GM19397 (cell line): ENCODE measurements at regions not wholly inside any gene's neighbourhood (a gene's known extent, or its start where the extent isn't known, plus 50 kb on each side); places are given as distances from the start of the nearest gene placed in this dataset.

Experiments used
- ATAC-seq: cut with Tn5 transposase; IDR thresholded peaks from one replicate; pipeline ENCODE4 v1.9.1; 2021; ENCODE audit warnings: mild to moderate bottlenecking, moderate library complexity; ENCODE audit not compliant: unreplicated experiment

DNA sequence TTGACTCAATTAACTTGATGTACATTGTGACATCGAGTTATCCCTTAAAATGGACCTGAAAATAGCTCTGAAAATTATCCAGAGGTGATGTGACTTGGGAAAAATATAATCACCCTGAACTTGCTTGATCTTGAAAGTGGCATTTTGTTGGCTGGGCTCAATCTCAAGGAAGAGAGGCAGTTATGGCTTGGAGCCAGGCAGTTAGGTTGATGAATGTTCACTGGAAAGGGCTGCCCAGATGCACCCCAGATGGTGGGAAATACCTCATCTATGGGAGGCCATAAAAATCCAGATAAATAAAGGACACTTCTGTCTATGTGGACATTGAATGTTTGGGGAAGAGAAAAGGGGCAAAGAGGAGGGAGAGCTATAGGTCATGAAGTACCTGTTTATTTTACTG is 55.7 kb upstream of the OR5AN1 start:
- no peak for ATAC-seq

DNA sequence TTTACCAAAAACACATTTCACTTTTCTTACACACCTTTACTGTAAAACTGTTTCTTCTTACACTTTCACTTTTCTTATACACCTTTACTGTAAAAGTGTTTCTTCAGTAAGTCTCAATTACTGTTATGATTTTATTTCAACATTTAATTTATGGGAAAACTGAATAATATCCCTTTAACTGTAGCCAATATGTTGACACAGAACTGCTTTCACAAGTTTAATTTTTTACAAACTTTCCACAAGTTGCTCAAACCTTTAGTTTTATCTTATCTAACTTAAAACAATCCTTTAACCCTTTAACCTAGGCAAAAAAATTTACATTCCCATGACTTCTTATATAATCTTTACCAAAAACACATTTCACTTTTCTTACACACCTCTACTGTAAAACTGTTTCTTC is 63.3 kb upstream of the OR5AN1 start:
- no peak for ATAC-seq

DNA sequence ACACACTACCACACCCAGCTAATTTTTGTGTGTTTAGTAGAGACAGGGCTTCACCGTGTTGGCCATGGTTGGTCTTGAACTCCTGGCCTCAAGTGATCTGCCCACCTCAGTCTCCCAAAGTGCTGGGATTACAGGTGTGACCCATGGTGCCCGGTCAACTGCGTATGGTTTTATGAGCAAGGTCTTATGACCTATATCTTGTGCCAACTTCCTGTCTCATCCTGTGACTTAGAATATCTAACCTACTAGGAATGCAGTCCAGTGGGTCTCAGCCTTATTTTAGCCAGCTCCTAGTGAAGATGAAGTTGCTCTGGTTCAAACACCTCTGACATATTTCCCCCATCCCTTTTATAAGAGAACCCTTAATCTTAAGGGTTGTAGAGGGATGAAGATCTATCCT is 66.1 kb upstream of the OR5AN1 start:
- ATAC-seq: no peak

DNA sequence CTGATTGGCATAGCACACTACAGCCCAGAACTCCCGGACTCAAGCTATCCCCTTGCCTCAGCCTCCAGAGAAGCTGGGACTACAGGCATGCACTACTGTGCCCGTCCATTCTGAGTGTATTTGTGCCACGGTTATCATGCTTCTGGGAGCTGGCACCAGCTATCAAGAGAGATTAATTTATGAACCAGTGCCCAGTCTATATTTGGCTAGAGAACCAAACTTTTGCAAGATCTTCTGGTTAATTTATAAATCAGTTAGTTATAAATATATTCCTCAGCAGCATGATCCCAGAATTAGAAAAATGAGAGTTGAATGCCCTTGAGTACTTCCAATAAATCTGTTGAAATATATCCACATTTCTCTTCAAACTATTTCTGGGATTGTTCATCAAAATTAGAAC is 67.5 kb upstream of the OR5AN1 start:
- ATAC-seq: no peak

DNA sequence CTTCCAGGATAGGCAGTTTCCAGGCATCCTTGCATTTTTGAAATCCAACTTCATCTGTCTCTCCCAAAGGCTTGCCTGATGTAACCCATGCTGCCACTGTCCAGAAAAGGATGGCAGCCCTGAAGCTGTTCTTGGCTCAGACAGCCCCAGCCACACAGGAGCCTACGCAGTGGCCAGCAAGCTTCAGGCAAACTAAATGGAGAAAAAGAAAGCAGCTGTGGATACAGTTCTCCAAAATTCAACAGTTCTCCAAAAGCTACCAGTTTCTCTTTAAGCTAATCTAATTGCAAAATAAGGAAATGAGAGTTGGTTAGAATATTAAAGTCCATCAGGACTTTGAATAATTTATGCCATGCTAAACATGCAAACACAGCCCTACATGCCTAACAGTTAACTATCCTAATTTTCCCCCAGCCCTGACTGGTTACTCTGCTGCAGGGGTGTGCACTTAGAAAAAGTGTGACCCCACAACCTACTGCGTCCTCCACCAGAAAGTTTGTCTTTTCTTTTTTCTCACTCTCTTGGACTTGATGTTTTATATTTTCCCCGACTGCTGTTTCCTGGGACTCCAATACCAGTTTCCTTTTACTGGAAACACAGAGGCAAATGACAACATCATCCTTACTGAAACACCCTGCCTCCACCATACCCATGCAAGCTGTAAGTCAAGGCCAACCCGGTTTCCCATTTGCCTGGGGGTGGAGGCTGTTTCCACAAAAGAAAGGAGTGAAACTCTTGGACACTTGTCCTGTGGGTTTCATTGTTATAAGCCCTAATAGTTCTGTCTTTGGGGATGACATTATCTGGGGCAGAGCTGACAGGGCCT is 69.1 kb upstream of the OR5AN1 start:
- no peak for ATAC-seq

DNA sequence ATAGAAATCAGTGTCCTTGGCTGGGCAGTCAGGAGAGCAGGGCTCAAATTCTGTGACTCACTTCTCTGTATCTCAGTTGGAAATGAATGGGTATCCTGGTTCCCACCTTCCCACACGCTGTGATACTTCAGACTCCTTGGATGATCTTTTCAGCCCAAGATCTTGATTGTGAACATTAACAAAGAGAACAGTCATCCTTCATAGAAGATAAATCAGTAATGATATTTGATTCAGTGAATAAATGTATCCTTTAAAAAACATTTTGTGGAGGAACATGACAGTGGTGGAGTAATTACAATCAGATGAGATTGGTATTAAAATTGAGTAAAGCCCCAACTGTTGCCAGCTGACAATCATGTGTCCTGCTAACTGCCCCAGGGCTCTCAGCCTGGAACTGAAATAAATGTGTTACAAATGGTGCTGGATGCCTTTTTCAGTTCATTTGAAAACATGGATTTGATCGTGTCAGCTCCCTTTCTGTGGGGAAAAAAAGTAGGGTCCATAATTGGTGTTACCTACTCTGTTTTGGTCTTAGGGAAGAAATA is 72.9 kb upstream of the OR5AN1 start:
- no peak for ATAC-seq

DNA sequence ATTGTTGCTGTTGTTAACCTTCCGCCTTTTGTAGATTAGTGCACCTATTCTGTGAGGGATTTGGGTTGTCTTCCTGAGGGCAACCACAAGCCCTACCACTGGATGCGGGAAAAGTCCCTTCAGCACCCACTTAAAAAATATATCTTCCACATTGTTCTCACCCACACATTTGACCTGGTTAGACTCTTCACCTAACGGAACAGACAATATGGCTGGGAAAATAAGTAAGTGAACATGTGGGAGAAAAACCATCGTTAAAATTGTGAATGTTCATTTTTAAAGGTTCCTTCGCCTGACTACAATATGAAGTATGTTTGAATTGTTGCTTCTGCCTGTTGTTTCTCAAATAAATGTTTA is 72.0 kb upstream of the MPEG1 start:
- ATAC-seq: peak; percentile 7

DNA sequence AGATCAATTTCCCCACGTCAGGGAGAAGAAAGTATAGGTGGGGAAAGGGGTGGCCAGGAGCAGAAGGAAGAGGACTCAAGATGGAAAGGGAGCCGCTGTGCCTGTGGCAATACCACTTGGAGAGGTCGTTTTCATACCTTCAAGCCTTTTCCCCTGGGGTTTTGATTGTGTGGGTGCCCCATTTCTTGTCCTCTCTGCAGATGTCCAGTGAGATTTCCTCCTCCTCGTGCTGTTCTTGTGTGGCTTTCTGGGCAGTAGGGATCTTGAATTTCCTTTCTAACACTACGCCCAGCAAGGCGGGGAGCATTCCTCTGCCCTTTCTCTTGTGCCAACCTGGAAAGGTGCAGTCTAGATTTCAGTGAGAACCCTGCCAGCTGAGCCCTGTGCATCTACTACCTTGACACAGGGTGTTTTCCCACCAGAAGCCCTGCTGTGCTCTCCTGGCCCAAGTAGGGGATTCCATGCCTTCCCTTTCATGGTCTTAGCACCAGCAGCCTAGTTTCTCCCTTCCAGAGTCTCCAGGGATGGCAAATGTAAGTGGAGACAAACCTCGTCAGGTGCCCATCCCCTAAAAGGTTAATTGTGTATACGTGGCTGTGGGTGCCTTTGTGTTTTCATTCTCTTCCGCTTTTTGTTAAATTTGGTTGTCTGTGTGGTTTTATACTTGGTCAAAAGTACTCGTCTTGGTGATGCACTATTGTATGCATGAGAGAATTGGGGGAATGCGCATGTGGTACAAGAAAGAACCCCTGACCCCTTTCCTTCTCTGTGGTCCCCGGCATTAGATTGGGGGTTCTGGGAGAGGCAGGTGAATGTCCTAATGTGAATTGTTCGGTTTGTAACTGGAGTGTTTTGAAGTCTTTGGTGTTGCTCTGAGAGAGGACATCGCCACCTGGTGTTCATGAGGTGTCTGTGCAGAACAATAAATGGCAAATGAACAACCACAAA is 71.4 kb upstream of the MPEG1 start:
- peak; percentile 75 for ATAC-seq

DNA sequence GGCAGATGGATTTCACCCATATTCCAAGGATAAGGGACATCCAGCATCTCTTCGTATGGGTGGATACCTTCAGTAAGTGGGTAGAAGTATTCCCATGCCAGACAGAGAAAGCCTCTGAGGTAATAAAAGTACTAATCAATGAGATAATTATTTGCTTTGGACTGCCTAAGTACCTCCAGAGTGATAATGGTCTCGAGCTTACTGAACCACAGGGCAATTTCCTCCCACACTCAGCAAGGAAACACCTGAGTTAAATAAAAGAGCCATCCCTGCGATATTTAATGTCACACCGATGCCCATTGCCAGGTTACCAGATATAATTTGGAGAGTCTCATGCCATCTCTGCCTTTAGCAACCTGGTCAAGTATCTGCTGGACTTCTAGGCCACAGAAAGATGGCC is 70.6 kb upstream of the MPEG1 start:
- ATAC-seq: no peak

DNA sequence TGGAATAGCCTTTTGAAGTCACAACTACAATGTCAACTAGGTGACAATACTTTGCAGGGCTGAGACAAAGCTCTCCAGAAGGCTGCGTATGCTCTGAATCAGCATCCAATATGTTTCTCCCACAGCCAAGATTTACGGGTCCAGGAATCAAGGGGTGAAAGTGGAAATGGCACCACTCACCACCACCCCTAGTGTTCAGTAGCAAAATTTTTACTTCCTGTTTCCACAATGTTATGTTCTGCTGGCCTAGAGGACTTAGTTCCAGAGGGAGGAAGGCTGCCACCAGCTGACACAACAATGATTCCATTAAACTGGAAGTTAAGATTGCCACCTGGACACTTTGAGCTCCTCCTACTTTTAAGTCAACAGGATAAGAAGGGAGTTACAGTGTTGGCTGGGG is 68.5 kb upstream of the MPEG1 start:
- ATAC-seq: no peak

DNA sequence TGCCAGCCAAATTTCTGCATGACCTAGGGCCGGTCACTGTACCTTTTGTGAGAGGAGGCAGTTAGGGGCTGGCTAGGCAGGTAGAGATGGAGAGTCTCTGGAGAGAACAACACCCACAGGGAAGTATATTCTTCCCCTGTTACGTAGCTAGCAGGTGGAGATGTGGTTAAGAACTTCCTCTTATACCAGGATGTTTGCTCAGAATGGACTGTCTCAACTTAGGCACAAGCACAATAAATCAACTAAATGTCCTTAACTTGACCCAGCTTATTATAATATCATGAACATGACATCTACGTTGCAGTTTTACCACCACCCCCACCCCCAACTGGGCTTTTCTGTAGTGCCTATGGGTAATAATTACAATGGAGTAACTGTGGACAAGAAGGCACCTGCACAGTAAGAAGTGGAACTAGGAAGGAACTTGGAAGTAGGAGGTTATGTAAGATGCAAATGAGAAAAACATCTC is 60.7 kb upstream of the MPEG1 start:
- peak; percentile 90 for ATAC-seq

DNA sequence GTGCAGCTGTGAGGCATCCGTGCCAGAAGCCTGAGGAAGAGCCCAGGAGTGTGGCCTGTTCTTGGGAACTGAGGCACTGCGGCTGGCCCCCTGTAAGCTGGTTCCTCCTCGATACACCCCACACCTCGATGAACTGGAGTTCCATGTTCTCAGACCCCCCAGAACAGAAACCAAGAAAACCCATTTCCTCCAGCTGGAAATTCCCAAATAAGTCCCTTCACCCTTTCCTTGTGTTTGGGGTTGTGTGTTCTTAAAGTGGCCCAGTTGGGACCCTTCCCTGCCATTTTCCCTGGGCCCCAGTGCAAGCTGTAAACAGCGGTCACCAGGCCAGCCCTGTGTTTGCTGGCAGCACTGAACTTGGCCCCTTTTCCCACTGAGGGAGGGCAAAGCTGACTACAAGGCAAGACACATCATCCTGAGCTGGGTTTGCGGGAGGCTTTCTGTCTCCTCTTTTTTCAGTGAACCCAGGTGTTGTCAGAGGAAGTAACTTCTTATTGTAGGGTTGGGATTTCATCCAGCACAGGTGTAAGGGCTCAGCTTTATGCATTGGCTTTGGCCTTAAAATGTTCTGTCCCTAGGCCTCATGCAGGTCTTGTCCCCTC is 60.1 kb upstream of the MPEG1 start:
- ATAC-seq: peak; percentile 29

DNA sequence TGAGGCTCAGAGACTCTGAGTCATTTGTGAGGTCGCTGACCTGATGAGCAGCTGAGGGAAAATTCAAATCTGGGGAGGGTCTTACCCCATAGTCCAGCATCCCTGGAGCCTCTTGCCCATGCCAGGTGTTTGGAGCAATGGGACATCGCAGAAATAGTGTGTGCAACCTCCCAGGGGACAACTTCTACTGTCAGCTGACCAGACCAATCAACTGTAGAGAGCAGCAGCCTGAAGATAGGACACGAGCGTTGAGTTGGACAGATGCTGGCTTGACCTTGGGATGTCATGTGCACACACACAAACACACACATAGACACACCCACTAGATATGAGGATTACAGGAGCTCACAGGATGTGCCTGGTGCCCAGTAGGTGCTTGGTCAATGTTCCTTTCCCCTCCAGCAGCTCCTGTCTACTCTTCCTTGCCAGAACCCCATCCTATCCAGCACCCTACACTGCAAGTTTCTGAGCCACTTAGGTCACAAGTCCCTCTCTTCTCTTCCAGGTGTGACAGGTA is 59.1 kb upstream of the MPEG1 start:
- ATAC-seq: no peak

DNA sequence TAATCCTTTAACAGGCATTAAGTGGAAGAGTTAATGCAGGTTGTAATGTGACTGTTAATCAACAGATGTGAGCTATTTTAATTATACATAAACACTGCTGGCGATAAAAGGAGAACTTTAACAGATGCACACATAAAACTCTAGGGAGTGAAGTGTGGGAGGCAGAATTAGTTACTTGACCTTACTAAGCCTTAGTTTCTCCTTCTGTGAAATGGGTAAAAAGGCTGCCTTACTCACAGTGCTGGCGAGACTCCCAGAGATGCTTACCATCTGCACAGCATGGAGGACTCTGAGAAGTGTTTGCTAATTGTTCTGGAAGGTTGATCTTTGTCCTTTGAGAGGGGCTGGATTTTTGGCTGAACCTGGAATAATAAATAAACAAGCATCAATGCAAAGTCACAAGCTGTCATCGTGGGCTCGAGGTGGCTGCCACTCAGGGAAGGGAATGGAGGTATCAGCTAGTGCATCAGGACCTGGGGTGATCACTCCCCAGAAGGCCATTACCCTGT is 58.6 kb upstream of the MPEG1 start:
- ATAC-seq: no peak

DNA sequence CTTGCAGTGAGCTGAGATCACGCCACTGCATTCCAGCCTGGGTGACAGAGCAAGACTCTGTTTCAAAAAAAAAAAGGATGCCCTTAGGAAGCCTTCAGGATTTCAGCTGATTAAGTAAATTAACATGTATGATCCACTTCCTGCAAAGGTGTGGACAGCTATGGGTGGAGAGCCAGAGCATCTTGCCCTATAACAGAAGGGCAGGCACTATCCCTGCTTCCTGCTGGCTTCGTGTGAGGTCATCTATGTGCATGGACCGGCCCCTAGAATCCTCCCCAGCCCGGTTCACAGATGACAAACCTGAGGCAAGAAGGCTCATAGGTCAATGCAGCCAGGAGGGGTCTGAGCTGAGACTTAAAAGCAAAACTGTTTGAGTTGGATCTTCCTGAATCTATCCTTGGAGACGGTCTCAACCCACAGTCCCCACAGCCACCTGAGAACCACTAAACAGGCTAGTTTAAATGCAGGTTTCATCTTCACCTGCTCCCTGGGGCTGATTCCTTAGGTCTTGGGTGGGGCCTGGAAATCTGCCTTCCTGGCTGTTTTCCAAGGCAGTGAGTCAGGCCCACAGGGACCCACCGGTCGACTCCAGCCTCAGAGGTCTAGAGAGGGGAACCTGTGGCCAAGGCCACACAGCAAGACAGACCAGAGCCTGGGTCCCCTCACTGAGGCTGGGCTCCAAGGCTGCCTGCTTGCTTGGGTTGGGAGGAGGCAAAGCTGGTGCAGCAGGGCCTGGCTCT is 55.2 kb upstream of the MPEG1 start:
- ATAC-seq: no peak

DNA sequence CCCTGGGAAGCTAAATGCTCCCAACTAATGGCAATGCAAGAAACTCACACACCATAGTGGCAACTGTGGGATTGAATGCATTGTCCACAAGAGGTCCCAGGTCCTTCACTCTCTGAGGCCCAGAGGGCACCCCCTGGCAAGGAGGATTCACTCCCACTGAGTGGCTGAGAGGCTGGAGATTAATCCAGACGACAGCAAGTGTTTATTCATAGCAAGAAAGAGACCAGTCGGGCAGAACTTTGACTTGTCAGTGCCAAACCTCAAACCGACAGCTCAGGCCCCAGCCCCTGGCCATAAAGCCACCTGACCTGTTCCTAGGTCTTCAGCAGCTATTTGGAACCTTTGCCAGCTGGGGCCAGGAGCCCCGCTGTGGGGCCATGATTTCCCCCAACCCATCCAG is 54.5 kb upstream of the MPEG1 start:
- ATAC-seq: peak; percentile 67

DNA sequence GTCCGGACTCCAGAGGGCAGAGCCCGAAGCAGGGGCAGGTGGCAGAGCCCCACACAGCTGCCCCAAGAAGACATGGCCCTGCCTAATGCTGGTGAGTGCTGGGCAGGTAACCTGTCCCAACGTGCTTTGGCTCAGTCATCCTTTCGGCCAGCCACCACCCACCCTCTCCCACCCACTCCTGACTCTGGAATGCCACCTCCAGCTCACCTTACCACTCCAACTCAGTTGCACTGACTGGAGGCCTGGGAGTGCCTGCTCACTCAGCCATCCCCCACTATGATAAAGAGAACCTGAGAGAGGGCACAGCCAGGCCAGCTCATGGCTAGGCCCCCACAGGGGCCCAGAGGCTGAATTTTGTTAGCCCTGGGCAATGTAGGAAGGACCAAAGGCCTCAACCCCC is 53.8 kb upstream of the MPEG1 start:
- no peak for ATAC-seq

DNA sequence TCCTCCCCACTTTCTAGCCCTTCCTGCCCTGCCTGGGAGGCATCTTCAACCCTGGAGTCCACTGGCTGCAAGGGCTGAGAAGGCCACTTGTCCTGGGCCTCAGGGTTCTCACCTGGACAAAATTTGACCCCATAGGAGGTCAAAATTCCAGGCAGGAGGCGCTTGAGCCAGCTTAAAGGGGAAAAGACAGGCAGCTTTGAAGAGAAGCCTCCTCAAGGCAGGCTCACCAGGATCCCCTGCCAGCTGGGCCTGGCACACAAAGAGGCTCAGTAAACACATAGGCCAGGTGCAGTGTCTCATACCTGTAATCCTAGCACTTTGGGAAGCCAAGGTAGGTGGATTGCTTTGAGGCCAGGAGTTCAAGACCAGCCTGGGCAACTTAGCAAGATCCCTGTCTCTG is 53.0 kb upstream of the MPEG1 start:
- no peak for ATAC-seq

DNA sequence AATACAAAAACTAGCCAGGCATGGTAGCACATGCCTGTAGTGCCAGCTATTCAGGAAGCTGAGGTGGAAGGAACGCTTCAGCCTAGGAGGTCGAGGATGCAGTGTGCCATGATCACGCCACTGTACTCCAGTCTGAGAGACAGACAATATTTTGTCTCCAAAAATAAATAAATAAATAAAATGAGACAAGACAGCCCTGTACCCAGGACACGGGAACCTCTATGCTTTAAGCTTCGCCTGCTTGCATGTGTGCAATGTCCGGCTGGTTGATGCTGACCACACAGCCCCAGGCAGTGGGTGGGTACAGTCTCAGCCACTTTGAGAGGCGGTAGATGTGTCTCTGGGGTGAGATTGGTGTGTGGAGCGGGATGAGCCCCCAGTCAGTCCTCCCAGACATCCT is 52.0 kb upstream of the MPEG1 start:
- ATAC-seq: no peak

DNA sequence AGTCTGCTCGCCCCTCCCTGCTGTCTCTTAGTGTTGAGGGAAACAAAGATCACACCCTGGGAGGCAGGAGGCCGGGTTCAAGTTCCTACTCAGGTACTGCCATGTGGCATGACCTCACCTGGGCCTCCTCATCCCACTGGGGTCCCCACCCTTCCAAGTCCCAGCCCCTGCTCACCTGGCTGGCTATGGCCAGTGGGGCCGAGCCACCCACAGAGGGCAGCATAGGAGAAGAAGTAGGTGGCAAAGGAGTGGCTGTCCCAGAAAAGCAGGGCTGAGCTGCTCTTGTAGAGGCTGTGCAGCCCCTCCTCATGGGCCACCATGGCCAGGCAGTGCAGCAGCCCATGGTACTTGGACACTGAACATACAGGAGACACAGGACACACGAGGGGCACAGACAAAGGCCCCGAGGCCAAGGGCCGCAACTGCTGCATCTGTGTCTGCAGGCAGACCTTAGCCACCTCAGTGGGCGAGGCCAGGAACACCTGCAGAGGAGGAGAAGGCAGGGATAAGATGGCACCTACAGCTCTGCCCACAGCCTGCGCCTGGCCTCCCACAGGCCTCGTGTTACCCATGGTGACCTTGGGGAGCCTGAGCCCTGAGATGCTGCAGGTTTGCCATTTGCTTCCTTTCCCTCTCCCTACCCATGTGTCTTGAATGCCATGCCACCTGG is 50.6 kb upstream of the MPEG1 start:
- ATAC-seq: no peak
